Activated CD8-positive, alpha-beta memory T cell treated with anti-CD3 and anti-CD28 coated beads, Interleukin-2, amount 50 U/mL, for 48 hours (primary cell): ENCODE measurements at regions not wholly inside any gene's neighbourhood (a gene's known extent, or its start where the extent isn't known, plus 50 kb on each side); places are given as distances from the start of the nearest gene placed in this dataset.

Source experiments
- DNase-seq: peaks from one replicate; pipeline ENCODE4 v3.0.0-alpha.2; 2020

DNA sequence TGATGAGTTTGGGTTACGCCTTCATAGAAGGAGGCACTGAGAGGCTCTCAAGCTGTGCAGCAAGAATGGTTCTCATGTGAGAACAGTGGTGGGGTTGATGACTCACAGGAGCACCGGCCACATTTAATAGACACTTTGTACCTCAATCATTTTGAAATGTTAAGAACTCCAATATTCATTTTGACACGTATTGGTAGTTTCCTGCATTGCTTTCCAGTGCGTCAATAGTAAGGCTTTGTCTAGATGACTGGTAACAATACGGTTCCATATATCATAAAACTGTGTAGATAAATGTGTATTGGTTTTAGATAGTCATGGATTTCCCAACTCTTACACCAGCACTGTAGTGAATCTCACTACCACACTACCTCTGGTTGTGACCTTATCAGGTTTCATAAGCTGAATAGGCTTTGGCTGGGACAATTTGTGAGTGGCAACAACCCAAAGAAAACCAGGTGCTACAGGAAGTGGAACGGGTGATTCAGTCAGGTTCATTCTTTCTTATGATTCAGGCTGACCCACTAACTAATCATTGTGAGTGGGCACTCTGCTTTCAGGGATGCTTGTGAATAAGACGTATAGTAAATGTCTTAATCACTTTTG lies 362.6 kb downstream of the KLF5 start:
- peak; percentile 53 for DNase-seq

DNA sequence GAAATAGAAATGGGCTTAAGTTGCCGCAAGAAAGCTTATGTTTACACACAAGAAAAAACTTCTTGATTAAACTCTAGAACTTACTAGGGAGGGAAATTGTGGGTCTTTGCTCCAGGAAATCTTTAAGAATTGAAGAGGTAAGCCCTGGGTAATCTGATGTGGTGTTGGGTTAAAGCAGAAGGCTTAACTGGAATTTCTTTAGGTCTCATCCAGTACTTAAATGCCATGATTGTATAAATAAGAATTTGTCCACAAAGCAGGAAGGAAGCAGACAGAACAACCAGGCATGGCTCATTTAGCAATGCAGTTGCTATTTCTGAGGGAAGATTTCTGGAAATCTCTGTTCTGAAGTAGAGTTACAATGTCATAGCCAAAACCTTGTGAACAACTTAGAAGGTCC lies 360.4 kb downstream of the KLF5 start:
- no peak for DNase-seq

DNA sequence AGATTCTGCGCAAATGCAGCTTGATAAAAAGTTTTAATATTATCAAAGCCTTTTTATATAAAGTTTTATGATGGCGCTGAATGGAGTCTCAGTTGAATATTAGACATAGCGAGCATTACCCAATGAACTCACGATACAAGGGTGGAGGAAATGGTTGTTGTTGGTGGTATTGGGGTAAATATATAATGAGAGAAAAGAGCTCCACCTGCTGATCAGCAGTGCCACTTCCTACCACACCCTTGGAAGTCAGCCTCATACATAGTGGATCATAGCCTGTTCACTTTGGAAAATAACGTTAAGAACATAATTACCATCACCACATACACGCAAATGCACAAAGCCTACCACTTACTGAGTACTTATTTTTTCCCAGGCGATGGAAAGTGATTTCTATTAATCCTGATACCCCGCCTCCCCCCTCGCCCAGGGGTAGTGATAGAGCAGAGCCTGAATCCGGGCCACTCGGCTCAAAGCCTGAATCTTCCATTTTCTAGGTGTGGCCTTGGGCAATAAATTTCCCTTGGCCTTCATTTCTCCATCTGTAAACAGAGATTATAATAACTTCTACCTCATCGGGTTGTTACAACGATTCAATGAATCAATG lies 358.3 kb downstream of the KLF5 start:
- no peak for DNase-seq

DNA sequence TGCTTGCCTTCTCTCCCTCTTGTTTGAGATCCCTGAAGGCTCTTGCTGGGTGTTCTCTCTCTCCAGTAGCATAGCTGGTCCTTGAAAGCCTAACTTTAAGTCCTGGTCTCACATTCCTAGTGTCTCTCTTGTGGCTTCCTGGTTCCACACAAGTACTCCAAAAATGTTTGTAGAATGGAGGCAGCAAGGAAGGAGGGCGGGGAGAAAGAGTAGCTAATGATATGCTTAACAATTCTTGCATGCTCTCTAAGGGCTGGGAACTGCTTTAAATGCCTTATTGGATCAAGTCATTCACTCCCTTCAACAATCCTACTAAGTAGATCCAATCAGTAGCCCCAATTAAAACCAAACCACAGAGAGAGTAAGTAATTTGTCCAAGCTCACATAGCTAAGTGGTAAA lies 357.3 kb downstream of the KLF5 start:
- no peak for DNase-seq

DNA sequence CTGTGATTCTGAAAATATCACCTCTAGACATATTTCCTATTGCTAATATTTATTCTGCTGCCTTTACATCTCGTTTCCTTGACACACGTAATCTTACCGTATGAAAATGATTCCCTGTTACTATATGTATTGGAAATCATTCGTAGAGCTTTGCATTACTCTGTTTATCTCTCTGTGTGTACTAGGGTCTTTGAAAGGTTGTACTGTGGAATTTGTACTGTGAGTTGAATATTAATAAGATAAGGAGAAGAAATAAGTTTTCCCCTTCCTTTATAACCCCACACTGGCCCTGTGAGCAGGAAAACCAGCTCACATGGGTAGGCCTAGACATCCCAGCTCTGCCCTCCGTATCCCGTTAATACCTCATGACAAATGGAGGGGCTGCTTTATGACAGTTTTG lies 354.9 kb downstream of the KLF5 start:
- no peak for DNase-seq

DNA sequence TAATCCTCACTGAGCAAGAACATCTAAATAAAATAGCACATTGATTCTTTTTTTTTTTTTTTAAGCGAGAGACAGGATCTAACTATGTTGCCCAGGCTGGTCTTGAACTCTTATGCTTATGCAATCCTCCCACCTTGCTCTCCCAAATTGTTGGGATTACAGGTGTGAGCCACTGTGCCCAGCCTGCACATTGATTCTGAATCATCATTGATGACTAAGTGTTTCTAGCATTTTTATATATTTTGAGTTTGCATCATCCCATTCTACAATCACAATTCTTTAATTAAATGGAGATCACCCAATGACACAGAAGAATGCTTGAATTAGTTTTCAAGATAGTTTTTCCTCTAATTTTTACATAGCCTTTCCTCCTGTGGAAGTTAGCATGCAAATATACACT lies 354.1 kb downstream of the KLF5 start:
- DNase-seq: no peak

DNA sequence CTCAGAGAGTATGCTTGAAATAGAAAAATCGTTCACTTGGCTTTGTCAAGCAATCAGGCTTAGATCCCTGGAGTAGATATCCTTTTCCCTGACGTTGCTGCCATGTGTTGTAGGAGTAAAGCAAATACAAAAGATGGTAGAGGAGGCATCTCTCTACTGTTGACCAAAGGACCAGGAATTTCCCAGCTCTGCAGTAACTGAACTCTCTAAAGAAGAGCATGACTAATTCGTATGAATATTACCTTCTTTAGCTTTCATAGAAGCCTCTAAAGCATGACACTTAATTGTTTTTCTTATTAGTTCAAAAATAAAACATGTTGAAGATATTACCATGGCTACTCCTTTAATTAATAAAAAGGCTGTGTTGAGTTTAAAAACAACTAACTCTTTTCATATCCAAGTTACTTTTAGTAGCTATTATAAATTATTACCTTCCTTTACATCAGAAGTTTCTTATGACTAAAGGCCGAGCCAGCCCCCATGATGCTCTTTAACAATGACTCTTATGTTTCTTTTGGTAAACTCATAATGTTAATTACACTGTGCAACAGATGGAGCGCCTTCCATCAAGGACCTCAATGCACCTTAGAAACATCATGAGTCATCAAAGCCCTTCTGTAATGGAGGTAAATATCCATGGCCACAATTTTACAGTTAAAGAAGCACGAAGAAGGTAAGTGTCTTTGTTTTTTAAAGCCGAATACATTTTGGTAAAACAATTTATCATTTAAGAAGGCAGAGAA lies 352.4 kb downstream of the KLF5 start:
- DNase-seq: no peak

DNA sequence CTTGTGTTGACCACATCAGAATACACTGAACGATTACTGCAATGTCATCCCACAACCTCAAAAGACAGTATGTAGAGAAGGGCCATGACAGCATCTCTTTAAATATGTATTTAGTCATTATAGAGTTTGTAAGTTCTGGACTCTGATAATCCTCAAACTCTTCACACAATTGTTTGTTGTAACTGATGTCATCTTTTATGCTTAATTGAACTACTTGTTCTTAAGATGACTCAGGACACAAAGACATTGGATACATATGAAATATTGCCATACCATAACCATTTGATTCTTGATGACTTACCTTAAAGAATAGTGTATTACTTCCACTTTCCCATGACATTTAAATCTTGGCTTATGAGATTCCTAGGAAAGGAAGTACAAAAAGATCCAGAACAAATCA lies 347.6 kb downstream of the KLF5 start:
- DNase-seq: no peak

DNA sequence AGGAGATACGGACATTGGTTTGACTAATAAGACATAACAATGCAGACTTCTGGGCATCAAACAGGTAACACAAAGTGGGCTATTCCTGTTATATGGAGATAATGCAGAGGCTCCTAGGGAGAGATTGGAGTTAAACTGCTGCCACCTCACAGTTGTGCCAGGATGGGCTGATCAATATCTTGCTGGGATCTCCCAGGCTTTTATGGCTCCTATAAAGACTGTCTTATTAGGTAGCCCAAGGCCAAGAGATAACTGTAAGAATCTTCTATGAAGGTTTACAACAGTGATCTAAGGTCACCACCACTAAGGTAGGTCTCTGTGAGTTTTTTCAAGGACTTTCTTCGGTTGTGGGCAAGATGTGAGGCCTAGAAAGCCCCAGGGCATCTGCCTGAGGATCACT lies 345.8 kb downstream of the KLF5 start:
- no peak for DNase-seq

DNA sequence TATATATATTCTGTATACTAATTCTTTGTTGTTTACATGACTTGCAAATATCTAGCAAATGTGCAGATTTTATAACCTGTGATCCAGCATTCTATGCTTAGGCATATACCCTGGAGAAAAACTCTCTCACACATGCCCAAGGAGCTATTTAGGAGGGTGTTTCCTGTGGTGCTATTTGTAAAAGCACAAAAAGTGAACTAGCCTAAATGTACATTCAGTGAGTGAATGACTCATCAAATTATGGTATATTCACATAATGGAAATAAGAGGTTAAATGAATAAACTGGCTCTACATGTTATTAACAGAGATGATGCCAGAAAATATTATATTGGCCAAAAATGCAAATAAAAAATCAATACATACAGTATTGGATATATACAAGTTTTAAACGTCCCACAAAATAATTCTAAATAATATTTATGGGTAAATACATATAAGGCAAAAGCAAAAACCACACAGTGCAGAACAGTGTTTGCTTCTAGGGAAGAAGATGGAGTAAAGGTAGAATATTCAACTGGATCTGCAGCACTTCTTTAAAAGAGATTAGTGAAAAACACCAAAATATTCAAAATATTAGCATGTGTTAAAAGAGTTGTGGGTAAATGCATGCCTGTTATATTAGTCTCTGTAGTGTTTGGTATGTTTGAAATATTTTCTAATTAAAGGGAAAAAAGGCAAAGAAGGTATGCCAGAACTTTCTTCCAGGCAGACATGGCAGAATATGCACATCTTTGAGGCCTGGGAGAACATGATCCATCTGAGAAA lies 344.7 kb downstream of the KLF5 start:
- DNase-seq: no peak

DNA sequence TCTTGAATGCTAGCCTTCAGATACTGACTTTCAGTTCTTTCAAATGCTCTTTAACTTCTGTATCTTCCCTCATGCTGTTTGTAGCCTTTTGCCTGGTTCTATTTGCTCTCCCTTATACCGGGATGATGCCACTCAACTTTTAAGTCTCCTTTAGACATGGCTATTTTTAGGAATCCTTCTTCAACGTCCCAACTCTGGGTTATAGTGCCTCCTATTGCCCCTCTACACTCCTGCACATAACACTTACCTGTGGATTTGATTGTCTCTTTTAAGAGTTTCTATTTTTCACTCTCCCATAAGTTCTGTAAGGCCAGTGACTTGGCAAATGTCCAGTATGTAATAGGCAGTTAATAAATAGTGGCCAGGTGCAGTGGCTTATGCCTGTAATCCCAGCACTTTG lies 343.0 kb downstream of the KLF5 start:
- no peak for DNase-seq

DNA sequence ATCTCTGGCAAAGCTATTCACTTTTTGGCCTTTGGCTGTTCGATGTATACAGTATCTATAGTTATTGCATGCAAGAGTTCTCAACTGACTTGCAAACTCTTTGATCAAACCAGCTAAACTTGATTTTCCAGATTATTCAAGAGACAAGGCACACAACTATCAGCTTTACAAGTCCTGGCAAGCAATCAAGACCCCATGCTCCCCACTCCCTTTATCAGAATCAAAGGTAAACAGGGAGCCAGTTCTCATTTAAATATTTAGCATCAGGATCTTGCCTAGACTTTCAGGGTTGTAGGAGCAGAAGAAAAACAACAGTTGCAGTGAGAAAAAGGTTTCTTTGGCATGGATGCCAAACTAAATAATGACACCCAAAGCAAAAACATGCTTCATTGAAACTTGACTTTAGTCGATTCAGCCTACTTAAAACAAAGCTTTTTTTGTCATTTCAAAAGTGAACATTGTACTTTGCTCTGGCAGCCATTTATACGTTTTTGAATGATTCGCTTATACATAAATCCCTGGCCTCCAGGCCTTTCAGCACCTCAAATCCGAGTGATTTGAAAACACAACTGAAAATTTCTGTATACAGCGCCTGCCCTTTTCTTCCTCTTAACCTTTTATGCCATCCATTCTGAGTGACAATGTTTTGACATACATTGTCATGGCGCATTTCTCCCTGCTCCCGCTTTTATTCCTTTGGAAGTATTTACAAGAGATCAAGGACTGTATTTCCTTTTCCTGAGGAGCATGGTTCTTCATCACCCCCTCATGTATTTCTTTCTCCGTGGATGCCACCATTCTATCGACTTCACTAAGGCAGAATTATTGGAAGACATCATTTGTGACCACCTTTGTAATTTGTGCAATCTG lies 340.8 kb downstream of the KLF5 start:
- no peak for DNase-seq

DNA sequence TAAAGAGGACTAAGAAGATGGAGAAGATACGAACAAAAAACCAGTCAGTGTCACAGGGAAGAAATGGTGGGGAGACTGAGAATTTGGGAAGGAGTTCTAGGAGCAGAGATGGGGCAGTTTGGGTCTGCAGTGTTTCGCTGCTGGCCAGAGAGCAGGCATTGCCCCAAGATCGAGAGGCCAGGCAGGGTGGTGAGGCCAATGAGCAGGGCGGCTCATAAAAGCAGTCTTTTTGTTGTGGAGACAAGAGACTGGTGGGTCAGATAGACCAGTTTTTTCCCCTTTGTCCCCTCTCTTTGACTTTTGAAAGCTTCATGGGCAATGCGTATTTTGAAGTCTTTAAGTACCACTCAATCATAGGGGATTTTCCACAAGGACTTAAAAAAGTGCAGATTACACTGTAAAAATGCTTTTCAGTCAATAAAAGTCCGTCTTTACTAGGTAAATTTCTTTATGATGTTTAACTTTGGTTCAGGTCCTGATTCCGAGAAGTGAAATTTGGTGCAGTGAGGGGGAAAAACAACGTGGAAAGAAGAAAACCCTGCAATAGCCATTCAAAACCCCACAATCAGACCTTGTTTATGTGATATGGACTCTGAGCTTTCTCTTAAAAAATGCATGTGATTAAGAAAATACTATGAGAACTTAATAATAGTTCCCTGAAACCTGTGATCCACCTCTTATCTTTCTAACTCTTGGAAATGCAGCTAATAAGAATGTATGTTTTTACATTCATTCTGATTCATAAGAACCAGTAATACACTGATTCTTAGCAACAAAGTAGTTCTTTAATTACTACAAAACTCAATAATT lies 338.9 kb downstream of the KLF5 start:
- no peak for DNase-seq

DNA sequence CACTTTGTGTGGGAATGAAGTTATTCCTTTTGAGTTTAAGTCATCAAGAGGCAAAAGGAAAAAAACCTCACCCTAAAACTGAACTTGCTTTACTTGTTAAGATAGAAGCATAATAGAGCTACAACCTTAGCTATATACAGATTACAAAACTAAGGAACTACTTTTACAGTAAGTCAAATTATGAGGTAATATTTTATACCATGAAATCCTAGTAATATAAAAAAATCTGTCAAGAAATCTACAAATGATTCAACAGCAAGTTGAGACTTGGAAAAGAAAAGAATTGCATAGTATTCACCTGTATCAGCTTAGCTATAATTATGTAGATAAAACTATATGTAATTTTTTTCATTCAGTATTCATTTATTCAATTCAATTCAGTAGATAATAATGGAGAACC lies 335.3 kb downstream of the KLF5 start:
- DNase-seq: no peak

DNA sequence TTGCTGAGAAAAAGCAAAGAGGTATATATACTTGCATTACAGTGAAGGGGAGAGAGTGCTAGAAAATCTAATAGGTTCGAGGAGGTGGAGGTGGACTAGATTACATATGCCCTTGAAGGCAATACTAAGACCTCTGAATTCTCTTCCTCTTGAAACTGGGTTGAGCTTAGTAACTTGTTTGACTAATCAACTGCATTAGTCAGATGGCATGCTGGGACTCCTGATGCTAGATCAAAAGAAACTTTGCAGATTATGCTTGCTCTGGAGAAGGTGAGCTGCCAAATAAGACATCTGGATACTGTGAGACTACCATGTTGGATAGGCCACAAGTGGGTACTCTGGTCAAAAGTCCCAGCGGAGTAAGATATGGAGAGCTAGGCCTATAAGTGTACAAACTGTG lies 331.3 kb downstream of the KLF5 start:
- no peak for DNase-seq

DNA sequence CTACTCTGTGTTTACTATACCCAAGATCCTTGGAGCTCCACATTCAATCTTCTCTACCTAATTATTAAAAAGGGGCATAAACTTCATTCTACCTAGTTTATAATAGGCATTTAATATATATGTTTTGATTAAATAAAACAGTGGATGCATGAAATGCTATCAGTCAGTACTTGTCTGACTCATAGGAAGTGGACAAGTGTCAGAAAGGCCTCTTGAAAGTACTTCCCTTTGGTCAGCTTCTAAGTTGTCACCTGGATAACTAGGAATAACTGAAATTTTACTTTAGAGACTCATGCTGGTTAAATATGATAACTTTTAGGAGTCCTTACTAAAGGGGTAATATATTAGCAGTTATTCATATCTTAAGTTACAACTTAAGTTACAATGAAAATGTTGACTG lies 329.8 kb downstream of the KLF5 start:
- no peak for DNase-seq

DNA sequence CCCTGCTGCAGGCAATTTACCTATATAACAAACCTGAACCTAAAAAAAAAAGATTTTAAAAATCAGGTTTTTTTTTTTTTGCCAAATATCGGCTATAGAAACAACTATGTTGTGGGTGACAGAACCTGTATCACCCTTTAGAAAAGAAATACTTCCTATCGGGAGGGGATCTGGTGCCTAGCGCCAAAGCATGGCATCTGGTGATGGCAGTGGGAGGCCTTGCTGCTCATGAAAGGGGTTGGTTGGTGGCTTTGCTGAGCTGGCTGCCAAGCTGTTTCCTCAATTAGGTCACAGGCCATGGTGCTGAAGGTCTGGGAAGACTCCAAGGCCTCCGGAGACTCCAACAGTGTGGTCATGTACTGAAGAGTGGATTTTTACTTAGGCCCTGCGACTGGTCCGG lies 328.5 kb downstream of the KLF5 start:
- DNase-seq: no peak

DNA sequence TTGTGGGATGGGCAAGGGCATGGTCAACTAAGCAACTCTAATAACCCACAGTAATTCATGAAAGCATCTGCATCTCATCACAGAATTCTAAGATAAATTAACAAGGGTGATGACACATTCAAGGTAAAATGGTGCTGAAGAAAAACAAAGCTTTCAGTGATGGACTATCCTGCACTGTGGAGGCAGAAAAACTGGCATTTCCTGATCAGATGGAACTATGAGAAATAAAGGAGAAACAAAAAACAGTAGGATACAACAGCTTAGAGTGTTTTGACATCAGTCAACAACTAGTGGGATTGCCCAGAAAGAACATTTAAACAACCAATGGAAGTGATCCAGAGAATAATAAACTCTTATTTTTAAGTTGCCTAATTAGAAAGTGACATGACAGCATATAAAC lies 327.0 kb downstream of the KLF5 start:
- DNase-seq: no peak

DNA sequence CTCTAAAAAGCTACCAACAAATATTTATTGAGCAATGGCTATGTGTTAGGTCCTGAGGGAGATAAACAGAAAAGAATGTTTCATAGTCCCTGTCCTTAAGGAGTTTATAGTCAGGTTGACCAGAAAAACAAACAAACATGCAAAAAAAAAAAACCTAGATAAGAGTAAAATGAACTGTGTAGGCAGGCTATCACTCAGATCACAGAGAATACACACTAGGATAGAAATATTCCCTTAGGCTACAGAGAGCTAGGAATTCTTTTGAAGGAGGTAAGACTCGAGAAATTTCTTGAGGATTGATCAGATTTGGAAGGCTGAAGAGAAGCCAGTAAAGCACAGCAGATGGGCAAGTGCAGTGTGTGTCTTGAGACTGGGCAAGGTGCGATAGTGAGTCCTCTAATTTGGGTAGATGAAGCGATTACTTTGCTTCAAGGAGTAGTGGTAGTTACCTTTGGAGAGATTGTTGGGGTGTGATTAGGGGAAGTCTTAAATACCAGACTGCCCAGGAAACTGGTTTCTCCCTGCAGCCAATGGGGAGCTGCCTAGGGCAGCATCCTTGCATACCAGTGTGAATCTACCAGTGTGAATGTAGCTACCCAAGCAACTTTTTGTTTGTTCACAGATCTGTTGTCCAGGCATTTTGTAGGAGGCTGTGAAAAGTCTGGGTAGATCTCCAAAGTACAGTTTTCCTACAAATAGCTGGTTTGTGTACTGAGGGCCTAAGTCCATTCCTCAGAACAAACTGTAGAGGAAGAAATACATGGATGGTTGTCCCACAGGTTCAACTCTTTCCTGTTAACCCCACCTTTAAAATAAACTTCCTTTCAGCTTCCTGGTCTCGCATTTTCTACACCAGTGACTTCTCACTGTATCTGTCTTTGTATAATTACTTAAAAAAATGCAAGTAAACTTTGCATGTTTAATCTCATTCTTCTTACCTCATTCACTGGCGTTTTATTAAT lies 314.1 kb downstream of the KLF5 start:
- DNase-seq: no peak

DNA sequence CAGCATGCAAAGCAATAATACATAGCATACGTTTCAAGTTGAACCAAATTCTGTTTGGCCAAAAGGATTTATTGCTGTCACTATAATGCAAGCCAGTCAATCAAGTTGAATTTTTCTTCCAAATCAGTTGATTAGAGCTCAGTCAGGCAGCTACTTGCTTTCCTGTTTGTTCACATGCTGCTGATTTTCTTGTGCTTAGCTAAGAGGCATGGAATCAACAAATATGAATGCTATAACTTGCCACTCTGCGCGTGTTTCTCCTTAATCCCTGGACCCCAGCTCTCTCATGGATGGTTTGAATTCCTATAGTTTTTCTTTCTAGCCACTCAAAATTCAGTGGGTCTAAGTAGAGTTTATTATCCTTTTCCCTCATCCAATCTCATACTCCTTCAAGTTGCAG lies 311.3 kb downstream of the KLF5 start:
- no peak for DNase-seq

DNA sequence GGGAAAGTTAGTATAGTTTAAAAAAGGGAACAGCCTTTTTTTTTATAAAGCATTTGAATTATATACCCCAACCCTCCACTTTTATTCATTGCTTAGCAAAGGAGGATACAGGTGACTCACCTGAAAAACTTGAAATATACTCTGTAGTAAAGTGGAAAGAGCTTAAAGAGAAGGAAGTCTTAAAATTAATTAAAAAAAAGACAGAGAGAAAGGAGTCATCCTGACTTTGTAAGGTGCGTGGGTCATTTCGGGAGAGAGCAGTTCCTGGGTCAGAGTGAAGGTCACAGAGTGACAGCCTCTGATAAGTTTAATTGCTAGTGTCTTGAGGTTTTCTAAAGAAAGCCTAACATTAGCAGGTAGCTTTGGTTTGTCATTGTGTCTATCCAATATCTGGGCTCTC lies 310.3 kb downstream of the KLF5 start:
- no peak for DNase-seq
